Omental fat pad (tissue), 3 donors: ENCODE measurements at regions not wholly inside any gene's neighbourhood (a gene's known extent, or its start where the extent isn't known, plus 50 kb on each side); places are given as distances from the start of the nearest gene placed in this dataset.

ENCODE experiments used
- ATAC-seq: fragments of 150-250 bp; one replicate; pipeline ENCODE4 v1.9.1; 2016; ENCODE audit warnings: mild to moderate bottlenecking, moderate library complexity; ENCODE audit not compliant: low FRiP score
- DNase-seq: peaks from one replicate; pipeline ENCODE4 v3.0.0-alpha.2; 2019; ENCODE audit warnings: low spot score
- TF ChIP-seq, protein P1 (sequence below), 3 donors: fragments of 450-650 bp; IDR thresholded peaks; one replicate each; pipeline ENCODE4 v1.5.1; 2016 to 2017; ENCODE audit warnings: antibody characterized with exemption in 3 of 3, mild to moderate bottlenecking in 3 of 3, moderate library complexity in 2 of 3

GRCh38 chr7:46174196-46174580 is 253.1 kb upstream of the IGFBP3 start:
- DNase-seq (no peak), ATAC-seq (peak; percentile 2)

GRCh38 chr7:46173476-46174195 is 252.6 kb upstream of the IGFBP3 start:
- ATAC-seq (peak; percentile 46), DNase-seq (no peak)
- TF ChIP-seq, protein P1, sequence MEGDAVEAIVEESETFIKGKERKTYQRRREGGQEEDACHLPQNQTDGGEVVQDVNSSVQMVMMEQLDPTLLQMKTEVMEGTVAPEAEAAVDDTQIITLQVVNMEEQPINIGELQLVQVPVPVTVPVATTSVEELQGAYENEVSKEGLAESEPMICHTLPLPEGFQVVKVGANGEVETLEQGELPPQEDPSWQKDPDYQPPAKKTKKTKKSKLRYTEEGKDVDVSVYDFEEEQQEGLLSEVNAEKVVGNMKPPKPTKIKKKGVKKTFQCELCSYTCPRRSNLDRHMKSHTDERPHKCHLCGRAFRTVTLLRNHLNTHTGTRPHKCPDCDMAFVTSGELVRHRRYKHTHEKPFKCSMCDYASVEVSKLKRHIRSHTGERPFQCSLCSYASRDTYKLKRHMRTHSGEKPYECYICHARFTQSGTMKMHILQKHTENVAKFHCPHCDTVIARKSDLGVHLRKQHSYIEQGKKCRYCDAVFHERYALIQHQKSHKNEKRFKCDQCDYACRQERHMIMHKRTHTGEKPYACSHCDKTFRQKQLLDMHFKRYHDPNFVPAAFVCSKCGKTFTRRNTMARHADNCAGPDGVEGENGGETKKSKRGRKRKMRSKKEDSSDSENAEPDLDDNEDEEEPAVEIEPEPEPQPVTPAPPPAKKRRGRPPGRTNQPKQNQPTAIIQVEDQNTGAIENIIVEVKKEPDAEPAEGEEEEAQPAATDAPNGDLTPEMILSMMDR (IDR thresholded peaks at IDR 0.05) = no peak

More at GRCh38 chr7:46174196-46174580, 253.1 kb upstream of the IGFBP3 start:
- TF ChIP-seq, protein P1 (IDR thresholded peaks at IDR 0.05) = no peak

DNA sequence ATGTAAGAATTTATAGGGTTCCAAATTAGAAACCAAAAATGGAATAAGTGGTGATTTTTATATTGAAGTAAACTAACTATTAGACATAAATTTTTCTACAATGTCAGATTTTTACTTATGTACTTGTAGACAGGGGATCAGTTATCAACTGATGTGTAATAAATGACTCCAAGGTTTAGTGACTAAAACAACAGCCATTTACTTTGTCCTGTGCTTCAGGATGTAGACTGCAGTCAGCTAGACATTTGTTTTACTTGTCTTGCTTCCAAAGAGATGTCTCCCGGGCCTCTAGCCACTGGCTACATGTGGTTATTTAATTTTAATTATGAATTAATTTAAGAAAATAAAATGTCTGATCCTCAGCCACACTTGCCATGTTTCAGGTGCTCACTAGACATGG is 249.7 kb upstream of the IGFBP3 start:
- DNase-seq = no peak
- ATAC-seq = no peak
- TF ChIP-seq, protein P1 (IDR thresholded peaks at IDR 0.05) = no peak

GRCh38 chr7:46170021-46170420 is 248.9 kb upstream of the IGFBP3 start:
- TF ChIP-seq, protein P1 (IDR thresholded peaks at IDR 0.05) = no peak
- ATAC-seq = no peak
- no peak for DNase-seq

DNA sequence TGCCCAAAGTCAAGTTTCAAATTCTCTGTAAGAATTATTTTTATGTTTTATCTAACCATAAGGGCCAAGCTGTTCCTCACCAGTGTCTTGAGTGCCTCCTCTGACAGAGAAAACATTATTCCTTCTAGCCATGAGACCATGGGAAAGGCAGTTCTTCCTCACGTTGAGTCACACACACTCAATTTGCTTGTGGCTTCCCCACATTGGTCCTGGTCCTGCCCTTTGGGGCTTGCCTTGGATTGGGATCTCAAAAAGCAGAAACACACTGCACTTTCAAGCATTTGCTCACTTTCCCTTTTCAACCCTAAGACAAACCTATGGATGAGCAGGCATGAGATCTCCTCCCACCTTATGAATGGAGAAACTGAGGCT is 248.3 kb upstream of the IGFBP3 start:
- DNase-seq = no peak
- TF ChIP-seq, protein P1 (IDR thresholded peaks at IDR 0.05) = no peak
- ATAC-seq = no peak

GRCh38 chr7:46168671-46169383 is 247.8 kb upstream of the IGFBP3 start:
- TF ChIP-seq, protein P1 (IDR thresholded peaks at IDR 0.05) = no peak
- ATAC-seq = no peak
- DNase-seq = no peak

- TF ChIP-seq, protein P1 (IDR thresholded peaks at IDR 0.05) = no peak
- DNase-seq (no peak), ATAC-seq (no peak)
These were observed 247.2 kb upstream of the IGFBP3 start for GRCh38 chr7:46168231-46168630.
